ENCODE measurements at regions not wholly inside any gene's neighbourhood (a gene's known extent, or its start where the extent isn't known, plus 50 kb on each side); places are given as distances from the start of the nearest gene placed in this dataset.
"Not testable (repeated sequence)": the region's sequence is repeated elsewhere in the genome, so short reads cannot be mapped to it uniquely, and the experiment has no call there.

DNA sequence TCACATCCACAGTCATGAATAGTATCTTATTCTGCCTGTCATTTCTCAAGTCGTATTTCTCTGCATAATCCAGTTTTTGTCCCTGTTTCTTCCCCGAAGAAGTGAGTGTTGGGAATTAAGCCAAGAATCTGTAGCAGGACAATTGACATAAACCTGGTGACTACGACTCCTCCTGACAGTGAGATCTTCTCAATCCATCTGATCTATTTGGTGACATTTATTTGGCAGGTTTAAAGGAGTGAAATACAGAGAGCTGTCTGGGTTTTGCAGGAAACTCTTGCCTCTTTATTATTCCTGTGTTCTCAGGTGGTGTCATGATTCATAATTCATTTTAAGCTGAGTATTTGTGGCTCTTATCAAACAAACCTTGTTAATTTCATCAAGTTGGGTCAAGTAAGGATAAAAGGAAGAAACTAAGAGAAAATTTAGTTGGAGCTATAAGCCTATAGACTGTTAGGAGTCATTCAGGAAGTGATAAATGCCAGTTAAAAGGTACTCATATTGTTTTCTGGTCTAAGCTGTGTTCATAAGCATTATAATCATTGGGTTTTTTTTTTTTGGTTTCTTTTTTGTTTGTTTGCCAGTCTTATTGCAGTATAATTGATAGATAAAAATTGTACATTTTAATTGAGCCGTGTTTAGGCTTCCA is 95.9 kb upstream of the PCSK1 start:
- DNase-seq: peak in 1 of 51 donors; percentile 3

DNA sequence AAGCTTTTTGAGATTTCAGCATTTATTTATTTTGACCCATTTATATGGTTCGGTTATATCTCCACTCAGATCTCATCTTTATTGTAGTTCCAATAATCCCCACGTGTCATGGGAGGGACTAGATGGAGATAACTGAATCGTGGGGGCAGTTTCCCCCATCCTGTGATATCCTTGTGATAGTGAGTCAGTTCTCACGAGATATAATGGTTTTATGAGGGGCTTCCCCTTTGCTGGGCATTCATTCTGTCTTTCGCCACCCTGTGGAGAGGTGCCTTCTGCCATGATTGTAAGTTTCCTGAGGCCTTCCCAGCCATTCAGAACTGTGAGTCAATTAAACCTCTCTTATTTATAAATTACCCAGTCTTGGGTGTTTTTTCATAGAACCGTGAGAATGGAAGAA is 96.5 kb upstream of the PCSK1 start:
- no peak for DNase-seq

DNA sequence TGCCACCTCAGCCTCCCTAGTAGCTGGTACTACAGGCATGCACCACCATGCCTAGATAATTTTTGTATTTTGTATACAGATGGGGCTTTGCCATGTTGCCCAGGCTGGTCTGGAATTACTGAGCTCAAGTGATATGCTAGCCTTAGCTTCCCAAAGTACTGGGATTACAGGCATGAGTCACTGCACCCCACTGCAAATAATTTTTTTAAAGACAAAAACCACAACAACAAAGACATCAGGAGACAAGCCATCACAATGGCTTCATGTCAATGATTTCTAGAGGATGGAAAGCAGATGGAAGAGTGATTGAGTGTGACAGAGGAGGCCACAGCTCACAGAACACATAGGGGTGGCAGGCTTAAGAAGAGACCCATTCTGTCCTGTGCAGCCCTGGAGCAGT is 97.9 kb upstream of the PCSK1 start:
- no peak for DNase-seq

DNA sequence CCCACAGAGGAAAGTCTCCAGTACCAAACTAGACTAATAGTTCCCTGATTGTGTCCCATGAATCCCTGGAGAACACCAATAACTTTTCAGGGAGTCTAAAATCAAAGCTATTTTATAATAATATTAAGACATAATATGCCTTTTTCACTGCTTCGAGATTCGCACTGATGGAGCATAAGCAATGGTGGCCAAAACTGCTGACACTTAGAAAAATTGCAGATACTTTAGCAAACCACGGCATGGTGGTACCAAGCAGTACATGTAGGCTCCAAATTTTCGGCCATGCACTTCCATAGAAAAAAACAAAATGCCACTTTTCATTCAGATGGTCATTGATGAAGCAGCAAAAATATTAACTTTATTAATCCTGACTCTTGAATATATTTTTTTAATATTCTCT is 100.3 kb upstream of the PCSK1 start:
- DNase-seq: no peak

DNA sequence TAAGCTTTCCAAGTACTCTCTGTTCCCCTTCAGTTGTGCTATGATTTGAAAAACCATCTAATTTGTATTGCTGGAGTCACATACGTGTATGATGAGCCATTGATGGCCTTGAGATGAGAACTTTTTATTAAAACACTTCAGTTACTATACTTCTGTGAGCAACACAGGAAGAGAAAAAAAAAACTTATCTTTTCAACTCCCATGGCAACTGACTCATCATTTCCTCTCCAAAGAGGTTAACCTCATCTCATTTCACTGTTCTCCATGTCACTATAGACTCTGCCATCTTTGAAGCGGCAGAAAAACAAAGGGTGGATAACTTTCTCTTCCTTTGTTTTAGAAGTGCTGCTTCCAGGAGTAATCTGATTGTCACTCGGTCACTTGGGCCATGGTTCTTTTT is 104.3 kb upstream of the PCSK1 start:
- DNase-seq: no peak

DNA sequence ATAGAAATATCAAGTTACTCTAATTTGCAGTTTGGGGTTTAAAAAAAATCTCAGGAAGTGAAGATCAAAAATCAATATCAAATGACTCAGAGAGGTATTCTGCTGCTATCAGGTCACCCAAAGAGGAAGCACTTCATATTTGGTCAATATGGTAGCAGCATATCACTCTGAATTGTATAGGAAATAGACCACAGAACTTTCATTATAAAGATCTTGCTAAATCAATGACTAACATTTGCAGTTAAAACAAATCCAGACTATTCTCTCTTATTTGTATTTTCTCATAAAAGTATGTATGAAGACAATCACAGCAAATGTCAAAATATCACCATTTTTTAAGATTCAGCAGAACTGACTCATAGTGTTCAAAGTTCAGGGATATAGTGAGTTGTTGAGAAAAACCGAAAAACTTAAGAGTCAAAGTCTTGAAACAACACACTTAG is 105.8 kb upstream of the PCSK1 start:
- DNase-seq: no peak

DNA sequence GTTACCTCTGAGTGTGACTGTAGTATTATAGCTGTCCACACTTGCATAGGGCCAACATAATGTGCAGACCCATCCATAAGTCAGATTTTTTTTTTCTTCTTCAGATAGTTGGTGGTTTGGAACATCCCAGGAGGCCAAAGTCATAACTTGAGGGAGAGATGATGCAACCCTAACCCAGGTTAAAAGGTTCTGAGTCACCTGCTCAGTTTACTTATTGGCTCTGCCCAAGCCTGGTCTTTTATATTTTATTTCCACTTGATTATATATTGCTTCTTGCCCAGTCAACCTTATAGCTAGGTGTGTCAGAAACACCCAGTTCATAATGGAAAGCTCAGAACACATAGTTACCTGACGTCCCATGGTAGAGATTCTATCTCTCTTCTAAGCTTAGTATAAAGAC is 113.1 kb upstream of the PCSK1 start:
- DNase-seq: no peak

DNA sequence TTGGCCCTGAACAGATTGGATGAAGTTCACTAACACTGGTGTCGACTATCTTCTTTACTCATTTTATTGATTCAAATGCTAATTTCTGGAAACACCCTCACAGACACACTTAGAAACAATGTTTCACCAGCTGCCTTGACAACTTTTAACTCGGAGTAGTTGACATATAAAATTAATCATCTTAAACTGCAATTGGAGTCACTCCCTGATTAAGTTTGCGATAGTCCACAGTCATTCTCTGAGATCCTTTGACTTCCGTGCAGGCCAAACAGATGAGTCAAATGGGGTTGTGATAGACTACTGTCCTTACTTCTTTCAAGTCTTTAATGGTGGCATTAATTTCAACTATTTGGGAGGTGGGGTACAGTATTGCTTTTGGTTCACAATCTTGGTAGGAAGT is 114.4 kb upstream of the PCSK1 start:
- no peak for DNase-seq

DNA sequence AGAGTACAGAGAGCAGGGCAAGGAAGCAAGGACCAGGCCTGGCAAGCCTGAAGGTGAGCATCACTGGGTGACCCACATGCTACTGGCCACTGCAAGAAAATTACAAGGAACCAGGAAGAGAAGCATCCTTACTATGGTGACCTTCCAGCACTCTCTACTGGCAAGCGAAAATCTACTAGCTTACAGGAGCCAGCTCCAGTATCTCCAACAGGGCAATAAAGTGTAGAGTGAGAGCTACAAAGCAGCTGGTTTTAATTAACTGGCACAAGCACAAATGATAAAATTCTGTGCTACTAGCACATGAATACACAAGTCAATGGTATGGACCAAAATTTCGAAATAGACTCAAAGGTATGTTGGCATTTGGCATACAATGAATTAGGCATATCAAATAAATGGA is 113.3 kb upstream of the CAST start:
- DNase-seq: no peak

DNA sequence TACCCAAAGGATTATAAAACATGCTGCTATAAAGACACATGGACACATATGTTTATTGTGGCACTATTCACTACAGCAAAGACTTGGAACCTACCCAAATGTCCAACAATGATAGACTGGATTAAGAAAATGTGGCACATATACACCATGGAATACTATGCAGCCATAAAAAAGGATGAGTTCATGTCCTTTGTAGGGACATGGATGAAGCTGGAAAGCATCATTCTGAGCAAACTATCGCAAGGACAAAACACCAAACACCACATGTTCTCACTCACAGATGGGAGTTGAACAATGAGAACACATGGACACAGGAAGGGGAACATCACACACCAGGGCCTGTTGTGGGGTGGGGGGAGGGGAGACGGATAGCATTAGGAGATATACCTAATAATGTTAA is 101.3 kb upstream of the CAST start:
- DNase-seq: not testable (repeated sequence)

DNA sequence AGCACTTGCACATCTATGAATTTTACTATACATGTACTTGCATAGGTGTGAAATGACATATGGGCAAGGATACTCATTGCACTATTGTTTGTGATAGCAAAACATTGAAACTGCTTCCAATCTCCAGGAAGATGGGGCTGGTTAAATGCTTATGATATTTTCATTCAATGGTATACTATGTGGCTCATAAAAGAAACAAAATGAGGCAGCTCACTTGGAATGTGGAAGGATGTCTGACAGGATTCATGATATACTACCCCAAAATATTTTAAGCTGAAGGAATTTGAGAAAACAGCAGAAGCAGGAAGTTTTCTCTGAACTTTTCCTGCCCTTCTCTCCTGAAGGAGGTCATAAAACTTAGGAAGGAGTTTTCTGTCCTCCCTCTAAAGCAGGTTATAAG is 99.6 kb upstream of the CAST start:
- DNase-seq: no peak

DNA sequence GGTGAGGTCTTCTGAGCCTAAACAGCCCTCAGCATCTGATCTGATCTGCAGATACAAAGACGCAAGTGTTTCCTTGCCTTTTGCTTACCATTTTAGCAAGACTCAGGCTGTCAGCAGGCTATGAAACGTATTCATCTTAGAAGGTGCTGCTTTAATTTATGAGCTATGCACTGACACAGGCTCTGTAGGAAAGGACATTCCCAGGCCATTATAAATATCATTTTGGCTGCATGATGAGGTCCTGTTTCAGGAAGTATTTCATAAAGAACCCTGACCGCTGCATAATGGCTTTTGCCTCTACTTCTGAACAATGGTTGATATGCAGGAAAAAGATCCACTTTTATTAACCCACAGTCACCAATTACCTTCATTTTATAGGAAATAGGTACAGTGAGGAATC is 98.4 kb upstream of the CAST start:
- DNase-seq: no peak

DNA sequence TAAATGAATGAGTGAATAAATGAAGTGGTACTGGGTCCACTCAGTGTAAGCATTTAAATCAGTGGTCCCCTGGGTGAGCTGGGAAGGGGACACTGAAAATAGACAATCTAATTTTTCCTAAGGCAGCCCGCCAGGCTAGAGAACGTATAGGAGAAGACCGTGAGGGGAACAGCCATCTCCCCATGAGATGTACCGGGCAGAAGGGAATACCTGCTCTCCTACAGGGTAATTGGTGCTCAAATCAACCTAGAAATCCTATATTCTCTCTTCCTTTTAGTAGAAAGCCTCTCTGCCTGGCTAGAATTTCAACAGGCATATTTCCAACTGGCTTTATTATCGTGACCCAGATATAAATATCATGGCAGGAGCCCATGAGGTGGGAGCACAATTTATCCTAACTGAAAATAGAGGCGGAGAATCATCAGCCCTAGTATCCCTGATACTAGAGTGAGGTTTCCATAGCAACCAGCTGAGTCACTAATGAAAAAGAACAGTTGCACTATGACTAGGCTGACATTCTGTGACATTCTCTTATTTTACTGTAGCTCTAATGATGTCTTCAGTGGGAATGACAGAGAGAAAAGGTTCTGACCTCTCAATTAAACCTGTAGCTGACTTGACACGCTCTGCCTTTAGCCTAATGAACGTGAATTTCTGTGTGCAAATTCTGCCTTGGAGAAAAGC is 96.5 kb upstream of the CAST start:
- peak in 1 of 51 donors; percentile 46 for DNase-seq

DNA sequence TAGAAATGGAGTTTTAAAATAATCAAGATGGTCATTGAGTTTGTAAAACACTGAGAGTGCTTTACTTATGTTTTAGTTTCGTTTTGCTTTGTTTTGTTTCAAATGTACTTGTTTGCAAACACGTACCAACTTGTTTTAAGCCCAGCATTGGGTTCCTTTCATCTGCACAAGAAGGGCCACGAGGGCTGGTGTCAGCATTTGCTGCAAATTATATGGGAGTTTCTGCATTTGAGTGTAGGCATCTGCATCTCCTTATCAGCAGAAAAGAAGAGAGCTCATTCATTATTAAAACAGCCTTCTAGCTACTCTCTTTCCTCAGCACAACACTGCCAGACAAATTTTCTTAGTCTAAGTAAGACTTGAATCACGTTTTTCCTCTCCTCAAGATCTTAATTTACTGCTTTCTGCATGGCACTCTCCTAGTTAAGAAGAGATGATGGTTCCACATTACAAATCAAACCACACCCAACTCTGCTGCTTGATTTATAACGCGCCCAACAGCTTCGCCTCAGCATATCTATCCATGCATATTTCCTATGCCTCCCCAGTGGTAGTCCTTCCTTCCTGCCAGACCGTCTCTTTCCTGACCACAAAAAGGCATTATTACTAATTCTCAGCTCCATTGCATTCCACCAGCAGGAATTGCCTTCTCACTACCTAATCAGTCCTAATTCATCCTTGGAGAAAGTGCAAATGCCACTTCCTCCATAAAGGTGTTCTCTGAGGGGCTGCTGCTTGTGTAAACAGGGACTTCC is 95.2 kb upstream of the CAST start:
- DNase-seq: peak in 1 of 51 donors; percentile 11

DNA sequence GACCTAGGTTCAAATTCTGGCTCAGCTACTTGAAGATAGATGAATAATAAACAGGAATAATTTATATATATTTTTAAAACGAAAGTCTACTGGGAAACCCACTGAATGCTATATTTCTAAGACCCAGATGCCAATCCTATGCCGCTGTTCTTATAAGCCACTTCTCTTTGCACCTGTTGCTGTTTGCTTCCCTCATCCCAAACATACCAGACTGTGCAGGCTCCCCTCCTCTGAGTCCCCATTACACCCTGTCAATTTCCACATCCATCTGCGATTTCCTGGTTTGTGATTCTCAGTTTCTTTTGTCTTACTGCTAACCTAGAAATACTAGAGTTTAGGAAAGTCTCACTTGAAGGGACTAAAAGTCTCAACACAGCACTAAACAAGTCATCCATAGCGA is 92.8 kb upstream of the CAST start:
- no peak for DNase-seq

DNA sequence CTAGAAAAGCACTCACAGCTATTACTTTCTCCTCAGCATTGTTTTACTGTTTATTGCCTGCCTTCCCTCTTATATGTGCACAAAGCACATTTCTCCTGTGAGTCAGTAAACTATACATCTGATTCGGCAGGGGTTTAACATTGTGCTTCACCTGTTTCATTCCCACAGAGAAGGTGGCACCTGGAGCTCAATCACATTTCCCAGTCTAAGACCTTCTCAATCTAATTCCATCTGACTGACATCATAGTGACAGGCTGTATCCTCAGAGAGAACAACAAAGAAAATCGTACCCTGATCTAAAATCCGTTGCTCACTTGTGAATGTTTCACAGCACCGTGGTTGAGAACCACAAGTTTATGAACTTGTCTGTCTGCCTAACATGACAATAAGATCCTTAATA is 92.4 kb upstream of the CAST start:
- DNase-seq: no peak

DNA sequence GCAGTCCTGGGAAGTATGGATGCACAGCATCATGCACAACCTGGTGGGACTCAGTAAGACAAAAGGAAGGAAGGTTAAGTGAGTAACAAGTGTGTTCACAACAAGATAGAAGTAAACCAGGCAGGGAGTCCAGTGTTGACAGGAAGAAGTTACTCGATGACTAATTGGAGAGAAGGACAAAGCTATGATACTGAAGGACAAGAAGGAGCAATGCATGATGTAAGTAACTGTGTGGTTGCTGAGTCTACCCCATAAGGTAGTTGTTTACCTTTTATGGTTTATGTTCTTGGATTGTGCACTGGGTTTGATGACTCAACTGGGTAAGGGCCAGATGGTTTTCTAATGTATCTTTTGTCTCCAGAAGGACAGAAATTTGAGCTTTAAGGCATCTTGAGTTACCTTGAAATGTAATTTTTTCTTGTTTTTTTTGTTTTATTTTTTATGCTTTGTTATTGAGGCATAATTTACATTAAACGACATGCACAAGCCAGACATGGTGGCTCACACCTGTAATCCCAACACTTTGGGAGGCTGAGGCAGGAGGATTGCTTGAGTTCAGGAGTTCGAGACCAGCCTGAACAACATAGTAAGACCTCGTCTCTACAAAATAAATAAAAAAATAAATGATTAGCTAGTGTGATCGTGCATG is 89.2 kb upstream of the CAST start:
- DNase-seq: no peak

DNA sequence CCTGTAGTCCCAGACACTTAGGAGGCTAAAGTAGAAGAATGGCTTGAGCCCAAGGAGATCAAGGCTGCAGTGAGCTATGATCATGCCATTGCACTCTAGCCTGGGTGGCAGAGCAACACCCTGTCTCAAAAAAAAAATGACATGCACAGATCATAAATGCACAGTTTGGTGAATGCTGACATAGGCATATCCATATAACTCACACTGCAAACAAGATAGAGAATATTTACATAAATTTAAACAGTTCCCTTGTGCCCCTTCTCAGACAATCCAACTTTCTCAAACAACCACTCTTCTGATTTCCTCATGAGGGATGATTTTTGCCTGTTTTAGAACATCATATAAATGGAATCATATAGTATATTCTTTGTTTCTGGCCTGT is 88.7 kb upstream of the CAST start:
- no peak for DNase-seq

DNA sequence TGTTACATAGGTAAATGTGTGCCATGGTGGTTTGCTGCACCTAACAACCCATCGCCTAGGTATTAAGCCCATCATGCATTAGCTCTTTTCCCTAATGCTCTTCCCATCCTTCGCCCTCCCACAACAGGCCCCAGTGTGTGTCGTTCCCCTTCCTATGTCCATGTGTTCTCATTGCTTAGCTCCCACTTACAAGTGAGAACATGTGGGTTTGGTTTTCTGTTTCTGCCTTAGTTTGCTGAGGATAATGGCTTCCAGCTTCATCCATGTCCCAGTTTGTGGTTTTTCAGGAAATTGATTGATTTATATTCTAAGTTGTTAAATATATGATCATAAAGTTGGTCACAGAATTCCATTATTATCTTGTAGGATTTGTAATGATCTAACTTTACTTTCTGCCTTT is 85.3 kb upstream of the CAST start:
- DNase-seq: no peak

DNA sequence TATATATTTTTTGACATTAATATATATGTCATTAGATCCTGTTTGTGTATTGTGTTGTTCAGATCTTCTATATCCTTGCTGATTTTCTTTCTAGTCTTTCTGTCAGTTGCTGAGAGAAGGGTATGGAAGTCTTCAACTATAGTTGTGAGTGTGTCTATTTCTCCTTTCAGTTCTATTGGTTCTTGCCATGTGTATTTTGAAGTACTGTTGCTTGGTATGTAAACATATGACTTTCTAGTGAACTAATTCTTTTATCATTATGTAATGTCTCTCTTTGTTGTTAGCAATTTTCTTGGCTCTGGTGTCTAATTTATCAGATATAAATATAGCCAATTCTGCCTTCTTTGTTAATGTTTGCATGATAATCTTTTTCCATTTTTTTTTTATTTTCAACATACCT is 84.3 kb upstream of the CAST start:
- DNase-seq: no peak

DNA sequence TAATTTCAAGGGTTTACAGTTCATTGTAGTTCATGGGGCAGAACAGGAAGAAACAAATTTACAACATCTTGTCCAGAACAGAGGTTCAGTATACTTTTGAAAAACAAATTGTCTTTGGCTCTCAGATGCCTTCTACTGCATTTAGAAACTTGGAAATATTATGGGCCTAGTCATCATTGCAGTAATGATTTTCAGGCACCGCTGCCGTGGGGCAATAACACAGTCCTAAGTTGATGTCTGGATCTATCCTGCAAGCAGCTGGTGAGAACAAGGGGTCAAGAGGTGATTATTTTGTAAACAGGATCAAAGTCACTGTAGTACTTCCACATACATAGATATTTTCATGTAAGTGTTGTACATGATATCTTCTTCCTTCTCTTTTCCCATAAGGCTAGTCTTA is 82.5 kb upstream of the CAST start:
- no peak for DNase-seq

DNA sequence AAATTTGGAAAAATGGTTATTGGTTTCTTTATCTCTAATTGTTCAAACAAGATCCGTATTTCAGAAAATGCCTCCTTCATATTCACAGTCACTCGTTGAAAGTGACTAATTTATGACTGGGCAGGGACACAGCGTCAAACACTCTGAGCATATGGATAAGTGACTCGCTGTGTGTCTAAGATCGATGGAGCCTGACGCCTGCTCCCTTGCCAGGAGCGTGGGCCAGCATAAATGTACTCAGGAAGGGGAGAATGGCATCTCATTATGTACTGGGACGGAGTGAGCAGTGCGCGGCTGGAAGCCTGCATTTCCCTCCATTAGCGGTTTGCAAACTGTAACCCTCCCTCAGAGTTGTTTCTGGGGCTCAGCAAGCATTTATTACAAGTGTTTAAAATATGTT is 79.8 kb upstream of the CAST start:
- DNase-seq: peak in 1 of 51 donors; percentile 52

DNA sequence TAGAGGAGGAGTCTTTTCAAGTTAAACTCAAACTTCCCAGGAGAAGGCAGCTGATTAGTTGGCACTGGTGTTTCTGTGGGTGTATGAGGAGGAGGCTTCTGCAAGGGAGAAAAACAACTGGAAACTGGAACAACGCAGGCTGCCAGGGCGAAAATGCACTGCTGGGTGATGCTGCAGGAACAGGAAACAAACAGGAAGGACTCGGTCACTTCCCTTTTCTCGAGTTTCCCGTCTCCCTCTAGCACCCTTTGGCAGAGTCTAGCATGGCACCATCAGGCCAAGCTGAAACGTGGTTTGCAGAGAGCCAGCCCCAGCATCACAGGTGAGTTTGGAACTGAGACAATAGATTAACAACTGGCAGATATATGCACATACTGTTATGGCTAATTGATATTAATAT is 77.5 kb upstream of the CAST start:
- DNase-seq: no peak
